Inflammatory macrophage treated with lipopolysaccharide for 4 hours (primary cell): ENCODE measurements at regions not wholly inside any gene's neighbourhood (a gene's known extent, or its start where the extent isn't known, plus 50 kb on each side); places are given as distances from the start of the nearest gene placed in this dataset.

Source experiments
- DNase-seq: peaks from one replicate; pipeline ENCODE4 v3.0.0-alpha.2; 2020

DNA sequence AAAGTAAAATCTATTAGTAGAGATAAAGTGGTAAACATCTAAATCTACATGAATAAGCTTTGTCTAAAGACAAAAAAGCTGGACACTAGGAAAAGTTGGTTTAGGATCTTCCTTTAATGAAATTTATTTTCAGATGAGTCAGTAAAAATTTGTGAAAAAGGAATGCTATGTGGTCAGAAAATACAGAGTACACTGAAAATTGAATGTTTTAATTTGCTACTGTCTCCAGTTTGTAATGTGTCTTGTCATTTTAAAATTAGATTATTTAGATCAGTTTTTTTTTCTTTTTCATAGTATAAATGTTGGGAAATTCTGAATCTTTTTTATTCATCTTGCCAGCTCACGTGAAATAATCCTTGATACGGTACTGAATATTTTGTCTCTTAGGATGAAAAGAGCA, 56.9 kb downstream of the SLITRK6 start:
- no peak for DNase-seq

DNA sequence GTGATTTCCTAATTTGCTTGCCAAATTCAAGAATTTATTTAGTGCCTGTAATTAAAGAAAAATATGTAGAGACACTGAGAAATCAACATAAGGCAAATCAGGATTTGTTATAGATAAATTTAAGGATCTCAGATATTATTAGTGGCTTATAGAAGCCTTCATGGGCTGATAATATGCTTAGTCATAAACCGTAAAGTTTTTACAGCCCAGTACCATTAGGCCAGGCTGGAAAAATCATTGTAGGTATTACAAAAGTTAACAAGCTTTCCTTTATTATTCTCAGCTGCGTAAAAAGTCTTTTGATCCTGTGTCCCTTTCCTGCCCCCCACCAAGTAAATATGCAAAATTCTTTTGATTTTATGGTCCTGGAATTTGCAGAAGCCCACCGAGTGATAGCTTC, 58.2 kb downstream of the SLITRK6 start:
- DNase-seq = no peak

DNA sequence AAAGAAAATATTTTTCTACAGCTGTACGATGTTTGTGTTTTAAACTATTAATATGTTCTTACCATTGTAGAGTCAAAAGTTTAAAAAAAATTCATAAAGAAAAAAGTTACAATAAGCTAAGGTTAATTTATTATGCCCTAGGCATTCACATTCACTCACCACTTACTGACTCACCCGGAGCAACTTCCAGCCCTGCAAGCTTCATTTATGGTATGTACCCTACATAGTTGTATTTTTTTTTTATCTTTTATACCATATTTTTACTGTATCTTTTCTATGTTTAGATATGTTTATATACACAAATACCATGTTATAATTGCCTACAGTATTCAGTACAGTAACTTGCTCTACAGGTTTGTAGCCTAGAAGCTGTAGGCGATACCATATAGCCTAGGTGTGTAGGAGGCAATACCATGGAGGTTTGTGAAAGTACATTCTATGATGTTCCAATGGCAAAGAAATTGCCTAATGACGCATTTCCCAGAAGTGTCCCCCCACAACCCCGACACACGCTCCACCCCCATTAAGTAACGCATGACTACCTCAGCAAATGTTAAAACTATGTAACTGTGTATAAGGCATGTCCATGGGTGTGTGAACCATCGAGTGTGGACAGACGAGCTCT, 60.4 kb downstream of the SLITRK6 start:
- DNase-seq = no peak

DNA sequence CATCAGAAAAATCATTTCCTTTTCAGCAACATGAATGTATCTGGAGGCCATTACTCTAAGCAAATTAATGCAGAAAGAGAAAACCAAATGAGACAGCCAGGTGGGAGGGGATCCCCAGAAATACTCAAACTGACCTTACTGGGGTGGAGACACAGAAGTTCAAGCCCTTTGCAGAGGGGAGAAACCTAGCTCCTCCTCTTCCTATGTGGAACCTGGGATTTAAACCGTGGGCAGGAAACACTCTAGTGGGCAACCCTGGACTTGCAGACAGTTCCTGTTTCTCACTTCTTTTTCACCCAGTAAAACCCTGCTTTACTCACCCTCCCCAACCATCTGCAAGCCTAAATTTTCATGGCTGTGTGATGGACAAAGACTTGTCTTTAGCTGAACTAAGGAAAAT, 61.3 kb downstream of the SLITRK6 start:
- no peak for DNase-seq

DNA sequence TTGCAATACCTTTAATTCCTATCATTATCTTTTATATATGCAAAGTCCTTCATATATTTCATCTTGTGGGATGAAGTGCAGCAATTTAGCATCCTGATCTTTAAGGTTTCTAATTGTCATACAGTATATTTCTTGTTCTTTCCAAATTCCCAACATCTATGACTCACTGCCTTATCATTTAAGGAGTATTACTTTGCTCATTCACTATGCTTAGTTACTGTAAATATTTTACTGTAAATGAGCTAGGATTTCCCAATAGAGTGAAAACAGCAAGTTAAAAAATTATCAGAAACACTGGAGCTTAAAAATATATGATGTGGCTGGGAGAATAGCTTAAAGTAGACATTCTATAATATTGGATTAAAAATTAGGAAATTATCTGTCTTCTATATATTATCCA, 69.9 kb downstream of the SLITRK6 start:
- no peak for DNase-seq

DNA sequence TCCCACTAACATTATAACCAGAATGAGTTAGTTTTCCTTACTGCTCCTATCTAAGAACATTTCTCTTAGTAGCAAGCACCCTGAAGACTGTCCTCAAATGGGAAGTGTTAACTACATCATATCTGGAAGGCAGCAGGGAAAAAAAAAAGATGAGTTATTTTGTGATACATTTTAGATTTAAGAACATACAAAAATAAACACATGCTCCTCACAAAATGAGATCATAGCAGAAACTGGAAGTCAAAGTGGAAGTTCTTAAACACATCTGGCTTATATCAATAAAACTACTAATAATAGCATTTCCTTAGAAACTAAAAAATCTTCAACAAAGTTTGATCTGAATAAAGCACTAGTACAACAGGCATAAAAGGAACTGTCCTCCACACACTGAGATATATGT, 70.4 kb downstream of the SLITRK6 start:
- no peak for DNase-seq

DNA sequence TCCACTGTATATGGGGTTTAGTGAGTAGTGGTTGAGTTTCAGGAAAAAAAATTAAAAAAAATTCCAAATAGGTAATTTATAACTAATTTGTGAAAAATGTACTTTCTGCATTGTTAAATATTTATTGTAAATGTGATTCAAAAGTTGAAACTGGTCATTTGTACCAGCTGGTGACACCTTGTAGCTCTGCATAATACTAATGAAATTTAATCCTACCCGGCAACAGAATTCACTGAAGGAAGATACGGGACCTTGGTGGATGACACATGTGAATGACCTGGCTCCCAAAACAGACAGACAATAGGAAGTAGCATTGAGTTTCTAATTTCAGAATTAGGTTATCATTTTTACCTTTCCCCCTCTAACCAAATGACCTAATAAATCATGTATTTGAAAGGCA, 73.8 kb downstream of the SLITRK6 start:
- no peak for DNase-seq

DNA sequence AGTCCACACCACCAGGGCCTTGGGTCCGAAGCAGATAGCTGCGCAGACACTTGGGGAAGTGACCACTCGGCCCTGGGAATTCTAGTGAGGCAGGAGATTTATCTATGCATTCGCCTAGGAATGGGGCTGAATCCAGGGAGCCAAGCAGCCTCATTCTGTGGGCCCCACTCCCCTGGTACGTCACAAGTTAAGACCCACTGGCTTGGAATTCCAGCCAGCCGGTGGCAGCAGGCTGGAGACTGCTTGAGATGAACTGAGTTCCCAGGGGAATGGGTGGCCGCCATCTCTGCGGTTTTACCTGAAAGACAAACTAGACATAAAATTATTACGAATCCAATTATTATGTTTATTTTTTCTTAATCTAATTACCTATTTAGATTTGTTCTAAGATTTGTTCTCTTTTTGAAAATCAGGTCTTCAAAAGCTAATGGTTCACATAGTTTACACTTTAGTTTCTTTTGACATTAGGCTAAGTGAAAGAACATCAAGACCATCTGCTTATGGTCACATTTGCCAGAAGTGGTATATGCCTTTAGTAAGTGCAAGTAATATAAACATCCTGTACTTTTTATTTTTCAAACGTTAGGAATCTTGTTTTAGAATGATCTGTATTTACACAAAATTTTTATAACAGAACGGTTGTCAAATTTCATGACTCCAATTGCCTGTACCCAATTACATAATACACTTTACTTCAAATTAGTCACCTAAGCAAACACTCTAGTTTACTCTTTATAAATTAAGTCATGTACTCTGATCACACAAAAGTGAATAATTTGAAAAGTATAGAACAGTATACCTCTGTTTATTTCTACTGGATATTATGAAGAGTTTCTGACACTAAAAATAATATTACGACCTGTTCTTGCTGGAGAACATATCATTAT, 74.4 kb downstream of the SLITRK6 start:
- no peak for DNase-seq

DNA sequence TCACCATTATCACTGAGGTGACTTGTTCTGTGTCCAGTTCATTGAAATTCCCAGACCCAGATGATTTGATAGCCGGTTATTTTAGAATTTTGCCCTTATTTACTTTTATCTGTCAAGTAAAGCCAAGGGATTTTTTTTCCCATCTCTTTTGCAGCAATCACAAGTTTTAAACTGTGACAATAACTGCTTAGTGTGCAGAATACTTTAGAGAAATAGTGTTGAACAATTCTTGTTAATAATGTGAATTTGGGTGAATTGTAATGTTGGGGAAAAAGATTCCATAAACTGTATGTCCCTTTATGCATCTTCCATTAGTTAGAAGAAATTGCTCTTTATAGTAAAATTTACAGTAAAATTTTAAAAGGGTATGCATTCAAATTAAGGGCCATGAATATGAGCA, 79.5 kb downstream of the SLITRK6 start:
- DNase-seq = no peak

DNA sequence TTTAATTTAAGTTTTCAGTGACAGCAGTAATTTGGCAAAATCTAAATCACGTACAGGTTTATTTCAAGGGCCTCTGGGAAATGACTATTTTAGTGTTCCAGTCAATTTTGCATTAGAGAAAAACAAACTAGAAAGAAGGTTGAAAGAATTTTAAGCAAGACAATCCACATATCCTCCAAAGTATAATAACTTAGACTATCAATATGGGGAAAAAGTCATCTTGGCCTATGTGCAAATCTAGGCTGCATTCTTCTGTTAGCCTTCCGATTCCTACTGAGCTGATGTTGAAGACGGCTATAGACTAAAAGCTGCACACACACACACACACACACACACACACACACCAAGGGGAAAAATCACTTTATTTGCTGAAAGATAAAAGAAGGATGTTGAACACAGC, 81.3 kb downstream of the SLITRK6 start:
- DNase-seq = no peak

DNA sequence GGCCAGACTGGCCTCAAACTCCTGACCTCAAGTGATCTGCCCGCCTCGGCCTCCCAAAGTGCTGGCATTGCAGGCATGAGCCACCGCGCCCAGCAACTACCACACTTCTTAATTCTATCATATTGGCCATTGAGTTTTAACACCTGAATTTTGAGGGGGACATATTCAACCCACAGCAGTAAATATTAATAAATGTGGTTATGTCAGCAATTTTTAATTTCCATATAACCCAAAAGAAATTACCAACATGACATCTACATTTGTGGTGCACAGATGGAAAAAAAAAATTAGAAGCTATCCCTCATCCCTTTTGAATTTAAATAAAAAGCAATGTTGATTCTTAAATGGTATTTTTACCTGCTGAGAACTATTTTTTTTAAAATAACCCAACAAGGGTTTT, 88.7 kb downstream of the SLITRK6 start:
- DNase-seq = no peak

DNA sequence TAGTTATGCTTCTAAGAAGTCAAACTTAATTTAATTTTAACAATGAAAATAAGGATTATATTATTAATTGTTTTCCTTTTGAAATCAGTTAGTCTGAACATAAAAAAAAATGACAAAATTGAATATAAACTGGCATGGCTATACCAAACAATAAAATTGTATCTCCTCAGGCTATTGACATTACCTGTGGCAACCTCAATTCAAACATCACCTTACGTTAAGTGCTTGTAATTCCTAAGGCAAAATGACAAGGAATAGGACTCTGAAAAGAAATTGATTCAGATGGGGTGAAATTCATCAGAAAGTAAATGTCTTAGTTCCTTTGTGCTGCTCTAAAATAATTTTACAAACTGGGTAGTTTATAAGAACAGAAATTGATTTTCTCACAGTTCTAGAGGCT, 89.5 kb downstream of the SLITRK6 start:
- no peak for DNase-seq

DNA sequence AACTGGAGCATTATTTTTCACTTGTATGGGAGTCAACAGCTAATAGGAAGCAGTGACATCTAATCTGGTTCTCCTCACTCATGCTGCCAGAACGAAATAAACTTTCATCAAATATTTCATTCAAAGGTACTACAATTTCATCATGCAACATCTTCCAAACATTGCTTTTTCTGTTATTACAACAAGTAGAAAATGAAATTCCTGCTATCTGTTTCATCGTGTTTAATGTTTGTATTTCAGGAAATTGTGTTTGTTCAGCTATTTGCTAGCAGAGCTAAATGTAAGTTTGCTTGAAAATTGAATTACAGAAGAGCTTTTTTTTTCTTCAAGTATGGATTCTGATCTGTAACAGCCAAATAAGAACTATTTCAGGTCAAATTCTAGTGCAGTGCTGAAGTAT, 90.1 kb downstream of the SLITRK6 start:
- DNase-seq = no peak

DNA sequence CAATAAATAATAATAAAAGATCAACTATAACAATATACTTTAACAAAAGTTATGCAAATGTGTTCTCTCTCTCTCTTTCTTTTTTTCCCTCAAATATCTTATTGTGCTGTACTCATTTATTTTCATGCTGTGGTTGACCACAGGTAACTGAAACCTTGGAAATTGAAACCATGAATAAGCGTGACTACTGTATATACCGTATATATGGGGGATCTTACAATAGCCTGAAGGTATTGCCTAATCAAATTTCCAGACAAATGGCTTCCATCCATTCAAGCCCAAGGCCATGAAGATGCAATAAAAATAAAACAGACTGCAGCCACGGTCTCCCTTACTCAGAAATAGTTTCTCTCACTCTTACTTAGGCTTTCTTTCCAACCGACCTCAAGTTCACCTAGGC, 98.3 kb downstream of the SLITRK6 start:
- DNase-seq = no peak

DNA sequence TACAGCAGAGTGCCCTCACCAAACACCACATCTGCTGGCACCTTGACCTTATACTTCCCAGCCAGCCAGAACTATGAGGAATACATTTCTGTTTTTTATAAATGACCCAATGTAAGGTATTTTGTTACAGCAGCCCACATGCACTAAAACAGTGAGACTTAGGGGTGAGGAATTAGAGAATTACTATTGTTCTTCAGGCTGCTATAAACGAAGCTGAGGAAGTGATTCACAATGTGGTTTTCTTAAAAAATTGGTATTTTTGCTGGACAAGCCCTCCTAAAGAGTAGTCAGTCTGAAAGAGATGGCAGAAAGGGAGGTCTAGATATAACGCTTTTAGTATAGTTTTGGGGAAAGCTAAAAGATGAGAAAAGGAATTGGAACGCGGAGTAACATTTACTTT, 101.0 kb downstream of the SLITRK6 start:
- DNase-seq = no peak

DNA sequence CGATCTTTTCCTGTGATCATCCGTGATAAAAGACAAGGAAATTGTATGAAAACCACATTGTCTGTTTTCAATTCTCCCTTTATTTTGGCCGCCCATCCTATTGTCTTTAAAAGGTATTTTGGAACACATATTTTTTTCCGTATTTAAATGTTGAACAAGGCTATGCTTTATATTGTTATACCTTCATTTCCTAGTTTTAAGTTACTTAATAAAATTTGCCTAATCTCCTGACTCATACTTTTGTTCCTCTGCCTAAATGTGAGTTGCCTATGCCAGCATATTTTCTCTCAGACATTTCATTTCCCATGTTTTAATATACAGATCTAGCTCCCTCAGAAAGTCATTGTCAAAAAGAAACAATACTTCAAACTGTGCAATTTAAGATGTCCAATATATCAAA, 104.2 kb downstream of the SLITRK6 start:
- no peak for DNase-seq

DNA sequence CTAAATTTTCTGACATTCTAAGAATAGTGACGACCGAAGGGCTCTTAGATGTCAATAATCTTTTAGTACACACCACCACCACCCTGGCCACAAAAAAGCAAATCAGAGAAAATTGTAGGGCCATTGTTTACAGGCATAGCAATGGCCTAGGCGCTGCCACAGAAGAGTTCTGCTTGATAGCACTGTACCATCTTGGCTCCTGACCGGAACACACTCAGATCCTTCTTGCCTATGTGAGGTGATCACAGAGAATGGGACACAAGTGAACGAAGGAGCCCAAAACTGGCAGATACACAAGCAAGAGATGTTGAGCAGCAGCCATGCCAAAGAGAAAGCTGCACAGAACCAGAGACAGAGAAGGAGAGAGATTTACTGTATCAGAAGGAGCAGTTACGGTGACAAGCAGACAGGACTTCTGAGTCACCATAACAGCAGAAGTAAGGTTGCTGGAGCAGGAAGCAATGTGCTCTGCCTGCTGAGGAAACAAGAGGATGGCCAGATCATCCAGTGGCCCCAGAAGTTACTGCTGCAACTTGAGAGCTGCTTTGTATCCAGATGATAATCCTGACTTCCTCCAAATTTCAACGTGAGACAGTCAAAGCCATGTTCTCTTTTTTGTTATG, 105.2 kb downstream of the SLITRK6 start:
- peak; percentile 1 for DNase-seq

DNA sequence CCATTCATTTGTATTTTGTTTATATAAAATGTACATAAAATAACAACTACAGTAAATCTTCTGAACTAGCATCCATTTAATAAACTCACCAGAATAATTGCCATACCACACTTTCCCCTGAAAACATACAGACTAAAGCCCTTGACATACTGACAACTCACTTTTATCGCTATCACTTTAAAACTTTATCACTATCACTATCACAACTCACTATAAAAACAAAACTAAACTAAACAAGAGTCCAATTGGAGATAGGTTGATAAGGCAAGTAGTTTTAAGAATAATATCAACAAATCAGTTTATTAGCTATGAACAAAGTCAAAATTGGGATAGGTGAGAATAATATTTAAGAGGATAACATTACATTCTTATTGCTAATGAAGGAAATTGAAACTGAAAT, 108.9 kb downstream of the SLITRK6 start:
- no peak for DNase-seq

DNA sequence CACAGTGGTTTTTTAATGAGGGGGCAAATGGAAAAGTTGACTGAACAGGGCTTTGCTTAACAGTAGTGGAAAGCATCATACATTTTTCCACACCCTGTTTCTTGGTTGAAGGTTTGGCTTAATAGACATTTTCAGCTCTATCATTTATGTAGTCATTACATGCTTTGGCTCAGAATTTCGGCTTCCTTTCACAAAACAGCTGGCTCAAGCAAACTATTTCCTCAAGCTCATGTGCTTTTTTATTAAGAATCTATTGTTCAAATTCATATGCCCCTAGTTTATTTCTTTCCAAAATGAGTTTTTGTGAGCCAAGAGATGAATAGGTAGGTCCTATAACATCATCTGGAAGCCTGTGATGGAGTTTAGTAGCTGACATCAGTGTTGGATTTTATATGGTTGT, 113.8 kb downstream of the SLITRK6 start:
- no peak for DNase-seq

DNA sequence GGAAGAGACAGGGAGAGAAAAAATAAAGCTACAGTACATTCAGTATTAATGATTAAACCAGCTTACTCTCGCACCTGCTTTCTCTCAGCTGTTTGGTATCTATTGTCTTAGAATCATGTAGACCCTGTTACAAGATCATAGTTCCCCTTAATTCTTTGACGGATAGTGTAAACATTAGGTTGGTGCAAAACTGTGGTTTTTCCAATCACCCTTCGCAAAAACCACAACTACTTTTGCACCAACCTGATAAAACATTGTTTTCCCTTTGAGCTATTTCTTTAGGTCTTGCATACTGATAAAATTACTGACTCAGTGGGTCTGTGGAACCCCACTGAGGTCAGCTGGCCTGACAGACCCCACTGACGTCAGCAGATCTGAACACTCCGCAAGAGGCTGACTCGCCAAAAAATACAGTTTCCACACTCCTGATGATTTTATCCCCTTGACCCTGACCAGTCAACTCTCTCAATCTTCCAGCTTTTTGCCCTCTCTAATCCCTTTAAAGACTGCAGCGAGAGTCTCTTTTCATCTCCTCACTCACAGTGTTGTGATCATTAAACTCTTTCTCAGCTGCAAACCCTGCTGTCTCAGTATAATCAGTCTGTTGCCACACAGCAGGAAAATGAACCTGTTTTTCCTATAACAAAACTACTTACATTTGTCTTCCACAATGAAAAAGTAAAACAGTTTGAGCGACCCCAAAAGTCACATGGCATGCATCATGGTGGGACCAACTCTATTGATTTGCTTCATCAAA, 123.9 kb downstream of the SLITRK6 start:
- no peak for DNase-seq

DNA sequence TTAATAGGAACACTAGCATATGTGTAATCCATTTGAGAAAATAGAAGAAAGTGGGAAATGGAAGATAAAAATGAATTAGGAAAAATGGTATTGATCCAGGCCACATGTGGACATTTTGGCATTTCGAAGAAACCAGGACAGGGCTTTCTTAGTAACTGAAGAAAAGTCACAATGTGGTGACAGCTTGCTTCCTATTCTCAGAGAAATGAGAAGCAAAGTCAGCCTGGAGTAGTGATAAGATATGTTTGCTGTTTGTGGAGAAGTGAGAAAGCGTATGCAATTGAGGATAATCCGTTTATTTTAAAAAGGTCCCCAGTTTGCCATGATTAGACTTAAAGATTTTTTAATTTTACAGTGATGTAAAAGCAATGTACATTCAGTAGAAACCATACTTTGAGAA, 127.9 kb downstream of the SLITRK6 start:
- no peak for DNase-seq

DNA sequence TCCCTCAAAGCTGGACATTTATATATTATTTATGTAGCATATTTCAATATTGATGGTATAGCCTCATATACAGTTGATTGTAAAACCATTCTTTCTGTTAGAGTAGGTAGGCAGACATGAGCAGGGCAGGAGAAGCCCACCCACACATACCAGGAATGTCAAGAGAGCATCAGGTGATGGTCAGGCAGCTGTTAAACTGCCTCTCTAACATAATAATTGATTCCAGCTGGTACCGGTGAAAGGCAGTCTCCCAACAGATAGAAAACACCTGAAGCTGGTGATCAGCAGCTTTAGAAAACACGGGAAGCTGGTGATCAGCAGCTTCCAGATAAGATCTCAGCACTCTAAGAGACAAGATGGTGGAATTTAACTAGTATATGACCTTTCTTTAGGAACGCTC, 132.9 kb downstream of the SLITRK6 start:
- DNase-seq = no peak

DNA sequence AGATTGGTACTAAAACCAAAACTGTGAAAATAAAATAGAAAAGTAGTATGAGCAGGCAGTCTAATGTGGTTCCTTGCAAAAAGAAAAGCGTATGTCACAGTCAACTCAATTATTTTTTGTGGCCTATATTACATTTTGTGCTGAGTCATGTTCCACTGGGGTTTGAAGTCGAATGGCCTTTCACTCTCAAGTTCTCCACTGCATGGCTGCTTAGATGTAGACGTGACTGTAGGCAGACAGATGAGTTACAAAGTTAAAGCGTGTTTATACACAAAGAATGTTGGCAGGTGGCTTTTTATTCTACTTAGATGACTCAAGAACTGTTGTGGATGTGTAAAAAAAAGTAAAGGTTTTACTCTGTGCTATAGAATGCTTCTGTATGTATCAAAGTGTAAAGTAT, 133.9 kb downstream of the SLITRK6 start:
- no peak for DNase-seq

DNA sequence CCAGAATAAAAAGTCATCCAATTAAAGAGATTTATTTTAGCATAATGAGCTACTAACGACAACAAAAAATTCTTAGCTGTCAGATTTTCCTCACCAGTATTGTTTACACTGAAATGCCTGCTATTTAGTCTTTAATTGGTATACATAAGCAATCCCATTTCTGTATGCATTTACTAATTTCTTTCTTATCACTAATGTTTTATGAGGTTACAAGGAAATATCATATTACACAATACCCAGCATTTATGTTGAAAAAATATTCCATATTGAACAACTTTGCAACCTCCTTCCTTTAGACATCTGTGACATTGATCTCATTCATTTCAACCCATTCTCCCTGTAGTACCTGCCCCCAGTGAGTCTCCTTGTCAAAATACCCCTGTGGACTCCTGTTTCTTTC, 135.4 kb downstream of the SLITRK6 start:
- DNase-seq = no peak
